CD4-positive, alpha-beta T cell (primary cell): ENCODE measurements at regions not wholly inside any gene's neighbourhood (a gene's known extent, or its start where the extent isn't known, plus 50 kb on each side); places are given as distances from the start of the nearest gene placed in this dataset.

ENCODE experiments used
- ATAC-seq: fragments of 200-7000 bp; cut with Tn5 transposase; one replicate; pipeline ENCODE4 v1.10.0; 2022; ENCODE audit warnings: mild to moderate bottlenecking; ENCODE audit not compliant: poor library complexity
- CTCF ChIA-PET: fragments of 350-600 bp; sonication (Branson Sonifier 250); formaldehyde crosslinking; loops from one replicate; lab custom pipeline; 2021; ENCODE audit warnings: antibody characterized with exemption, inconsistent platforms; lab: Charles Lee
- POLR2A ChIA-PET: fragments of 350-600 bp; sonication (Branson Sonifier 250); formaldehyde crosslinking; loops from one replicate; lab custom pipeline; 2021; ENCODE audit warnings: antibody characterized with exemption, inconsistent platforms; lab: Charles Lee
- DNase-seq, 14 experiments: peaks; one replicate each; pipeline ENCODE4 v3.0.0-alpha.2; 2013 to 2020; ENCODE audit warnings: mixed read lengths in 2 of 14
- H3K27ac ChIP-seq, 2 donors: one replicate each; pipeline versions ENCODE4 v1.5.1 to v1.7.0; 2013; ENCODE audit warnings: low read length in 2 of 2, low read depth in 1 of 2, mild to moderate bottlenecking in 1 of 2
- H3K27me3 ChIP-seq, 2 experiments: 1 replicate in 1 of 2; 2 replicates in 1 of 2; pipeline versions ENCODE4 v1.6.1 to v1.7.0; 2013; ENCODE audit warnings: low read length in 2 of 2, control low read depth in 1 of 2, mild to moderate bottlenecking in 1 of 2, moderate library complexity in 1 of 2; ENCODE audit not compliant: insufficient read depth in 2 of 2, control insufficient read depth in 1 of 2
- H3K36me3 ChIP-seq: one replicate; pipeline ENCODE4 v1.6.1; 2013; ENCODE audit warnings: low read length, control low read depth; ENCODE audit not compliant: insufficient read depth
- H3K4me1 ChIP-seq: one replicate; pipeline ENCODE4 v1.6.1; 2013; ENCODE audit warnings: low read length, control low read depth; ENCODE audit not compliant: insufficient read depth
- H3K4me3 ChIP-seq: one replicate; pipeline ENCODE4 v1.5.1; 2013; ENCODE audit warnings: mild to moderate bottlenecking, low read length, moderate library complexity
- H3K9me3 ChIP-seq, 2 experiments: 1 replicate in 1 of 2; 2 replicates in 1 of 2; pipeline versions ENCODE4 v1.6.1 to v1.7.0; 2013; ENCODE audit warnings: low read length in 2 of 2, mild to moderate bottlenecking in 2 of 2, control low read depth in 1 of 2, moderate library complexity in 1 of 2; ENCODE audit not compliant: control insufficient read depth in 1 of 2, insufficient read depth in 1 of 2
- H3K27ac Mint-ChIP-seq: one replicate; pipeline ENCODE4 v1.8.0; 2020; ENCODE audit warnings: mixed read lengths
- H3K27me3 Mint-ChIP-seq: one replicate; pipeline ENCODE4 v1.8.0; 2021; ENCODE audit warnings: mixed read lengths
- H3K36me3 Mint-ChIP-seq: one replicate; pipeline ENCODE4 v1.8.0; 2021; ENCODE audit warnings: low read depth, mixed read lengths
- H3K4me1 Mint-ChIP-seq: one replicate; pipeline ENCODE4 v1.8.0; 2021; ENCODE audit warnings: low read depth, mixed read lengths
- H3K4me3 Mint-ChIP-seq: one replicate; pipeline ENCODE4 v1.8.0; 2020; ENCODE audit warnings: mild to moderate bottlenecking, mixed read lengths
- H3K9me3 Mint-ChIP-seq: one replicate; pipeline ENCODE4 v1.8.0; 2020; ENCODE audit warnings: mixed read lengths
- CTCF ChIP-seq: fragments of 200-600 bp; IDR thresholded peaks from one replicate; pipeline ENCODE4 v1.8.0; 2022; ENCODE audit warnings: antibody characterized with exemption, mild to moderate bottlenecking
- intact Hi-C, 2 experiments: fragments of 100-400 bp; cut with DNase I in 1 of 2; cut with micrococcal nuclease in 1 of 2; formaldehyde crosslinking; loops; one replicate each; pipeline versions ENCODE4 v1.15.1 to v1.9.0; 2023 to 2025; cut with DNase I, micrococcal nuclease

- Mint-ChIP-seq H3K9me3 (no peaks in the 10 kb centered on the region), H3K36me3 (no peaks in the 10 kb centered on the region), H3K4me1 (no peaks in the 10 kb centered on the region), H3K27me3 (no peaks in the 10 kb centered on the region), H3K27ac (no peak overlapping the region), H3K4me3 (no peak overlapping the region)
- no peak for TF ChIP-seq CTCF
- ATAC-seq (no peak), DNase-seq (no peak)
- CTCF ChIA-PET: no interaction called here
- POLR2A ChIA-PET: no interaction called here
- intact Hi-C loops: no loop called here
- Histone ChIP-seq H3K9me3 (no peaks in the 10 kb centered on the region), H3K36me3 (no peaks in the 10 kb centered on the region), H3K4me3 (no peak overlapping the region), H3K27me3 (no peaks in the 10 kb centered on the region), H3K4me1 (no peaks in the 10 kb centered on the region), H3K27ac (no peak overlapping the region)
These were observed 227.2 kb upstream of the TBX3 start for GRCh38 chr12:114911196-114911595.

GRCh38 chr12:114904254-114905003 lies 220.5 kb upstream of the TBX3 start:
- ATAC-seq: no peak
- DNase-seq: no peak
- peaks cover 0 to 9% of the 10 kb centered on the region in 2 experiments for H3K9me3 ChIP-seq
- ChIA-PET CTCF (no interaction called here), POLR2A (no interaction called here)
- Mint-ChIP-seq H3K27me3 (no peaks in the 10 kb centered on the region), H3K36me3 (no peaks in the 10 kb centered on the region), H3K9me3 (no peaks in the 10 kb centered on the region), H3K4me3 (no peak overlapping the region), H3K4me1 (no peaks in the 10 kb centered on the region), H3K27ac (no peak overlapping the region)
- intact Hi-C loops: no loop called here
- no peak for TF ChIP-seq CTCF
- no peak overlapping the region for H3K27ac ChIP-seq
- no peaks in the 10 kb centered on the region for H3K27me3 ChIP-seq
- H3K36me3 ChIP-seq: no peaks in the 10 kb centered on the region
- H3K4me3 ChIP-seq: no peak overlapping the region
- no peaks in the 10 kb centered on the region for H3K4me1 ChIP-seq

- Mint-ChIP-seq H3K36me3 (no peaks in the 10 kb centered on the region), H3K4me1 (no peaks in the 10 kb centered on the region), H3K27me3 (no peaks in the 10 kb centered on the region), H3K27ac (no peak overlapping the region), H3K4me3 (no peak overlapping the region), H3K9me3 (no peaks in the 10 kb centered on the region)
- Histone ChIP-seq H3K9me3 (peaks cover 0 to 9% of the 10 kb centered on the region in 2 experiments), H3K27ac (no peak overlapping the region), H3K4me3 (no peak overlapping the region), H3K27me3 (no peaks in the 10 kb centered on the region), H3K4me1 (no peaks in the 10 kb centered on the region), H3K36me3 (no peaks in the 10 kb centered on the region)
- POLR2A ChIA-PET: no interaction called here
- ATAC-seq (no peak), DNase-seq (no peak)
- CTCF ChIA-PET: no interaction called here
- intact Hi-C loops: no loop called here
- TF ChIP-seq CTCF: no peak
These were observed 219.2 kb upstream of the TBX3 start for GRCh38 chr12:114903083-114903691.
